Upper lobe of right lung (tissue), 1 donor: ENCODE measurements at regions not wholly inside any gene's neighbourhood (a gene's known extent, or its start where the extent isn't known, plus 50 kb on each side); places are given as distances from the start of the nearest gene placed in this dataset.

ENCODE experiments used
- ATAC-seq: fragments of 200-7000 bp; cut with Tn5 transposase; one replicate; pipeline ENCODE4 v1.9.1; 2020; ENCODE audit warnings: mild to moderate bottlenecking, moderate library complexity
- DNase-seq: peaks from one replicate; pipeline ENCODE4 v3.0.0-alpha.2; 2020
- H3K27ac ChIP-seq: fragments of 200-600 bp; one replicate; pipeline ENCODE4 v1.8.0; 2022
- H3K27me3 ChIP-seq: fragments of 200-600 bp; one replicate; pipeline ENCODE4 v1.8.0; 2022; ENCODE audit warnings: mild to moderate bottlenecking
- H3K36me3 ChIP-seq: fragments of 200-600 bp; one replicate; pipeline ENCODE4 v1.8.0; 2022
- H3K4me1 ChIP-seq: fragments of 200-600 bp; one replicate; pipeline ENCODE4 v1.8.0; 2022
- H3K4me3 ChIP-seq: fragments of 200-600 bp; one replicate; pipeline ENCODE4 v1.8.0; 2022; ENCODE audit warnings: mild to moderate bottlenecking
- H3K9me3 ChIP-seq: fragments of 200-600 bp; one replicate; pipeline ENCODE4 v1.8.0; 2022
- intact Hi-C: fragments of 100-400 bp; cut with DNase I; formaldehyde crosslinking; loops from one replicate; pipeline ENCODE4 v1.11.0; 2022
- TF ChIP-seq, protein P1 (sequence below): fragments of 200-600 bp; IDR thresholded peaks from one replicate; pipeline ENCODE4 v1.8.0; 2022; ENCODE audit warnings: antibody characterized with exemption
- donor health status: DM: no; HTN: yes; CAD: no; lungs with severe emphysema.

DNA sequence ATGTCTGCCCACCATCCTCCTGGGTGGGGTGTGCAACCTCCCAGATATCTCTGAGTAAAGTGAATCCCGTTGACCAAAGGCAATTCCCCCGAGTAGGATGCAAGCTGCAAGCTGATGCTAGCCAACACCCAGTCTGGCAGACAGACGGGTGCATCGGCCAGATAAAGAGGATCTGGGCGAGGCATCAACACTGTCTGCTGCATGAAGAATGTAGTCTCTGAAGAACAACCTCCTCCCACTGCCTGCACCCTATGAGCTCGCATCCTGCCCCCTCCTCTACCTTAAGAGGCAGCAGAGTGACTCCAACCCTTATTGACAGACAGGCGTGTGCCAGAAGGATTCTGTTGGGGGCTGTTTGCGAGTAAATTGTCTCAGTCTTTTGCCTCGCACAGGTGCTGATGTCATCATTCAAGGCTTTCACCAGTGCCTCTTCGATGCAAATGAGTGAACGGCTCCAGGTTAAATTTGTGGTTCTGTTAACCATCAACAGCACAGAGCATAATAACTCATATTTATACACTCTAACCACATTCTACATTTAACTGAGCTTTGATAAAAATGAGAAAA, 546.9 kb downstream of the BCOR start:
- Histone ChIP-seq H3K27me3 (no peaks in the 10 kb centered on the region), H3K4me3 (no peak overlapping the region), H3K36me3 (no peaks in the 10 kb centered on the region), H3K27ac (no peak overlapping the region), H3K4me1 (no peaks in the 10 kb centered on the region), H3K9me3 (no peaks in the 10 kb centered on the region)
- TF ChIP-seq, protein P1, sequence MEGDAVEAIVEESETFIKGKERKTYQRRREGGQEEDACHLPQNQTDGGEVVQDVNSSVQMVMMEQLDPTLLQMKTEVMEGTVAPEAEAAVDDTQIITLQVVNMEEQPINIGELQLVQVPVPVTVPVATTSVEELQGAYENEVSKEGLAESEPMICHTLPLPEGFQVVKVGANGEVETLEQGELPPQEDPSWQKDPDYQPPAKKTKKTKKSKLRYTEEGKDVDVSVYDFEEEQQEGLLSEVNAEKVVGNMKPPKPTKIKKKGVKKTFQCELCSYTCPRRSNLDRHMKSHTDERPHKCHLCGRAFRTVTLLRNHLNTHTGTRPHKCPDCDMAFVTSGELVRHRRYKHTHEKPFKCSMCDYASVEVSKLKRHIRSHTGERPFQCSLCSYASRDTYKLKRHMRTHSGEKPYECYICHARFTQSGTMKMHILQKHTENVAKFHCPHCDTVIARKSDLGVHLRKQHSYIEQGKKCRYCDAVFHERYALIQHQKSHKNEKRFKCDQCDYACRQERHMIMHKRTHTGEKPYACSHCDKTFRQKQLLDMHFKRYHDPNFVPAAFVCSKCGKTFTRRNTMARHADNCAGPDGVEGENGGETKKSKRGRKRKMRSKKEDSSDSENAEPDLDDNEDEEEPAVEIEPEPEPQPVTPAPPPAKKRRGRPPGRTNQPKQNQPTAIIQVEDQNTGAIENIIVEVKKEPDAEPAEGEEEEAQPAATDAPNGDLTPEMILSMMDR = no peak
- no peak for DNase-seq
- intact Hi-C loops = no loop called here
- no peak for ATAC-seq

DNA sequence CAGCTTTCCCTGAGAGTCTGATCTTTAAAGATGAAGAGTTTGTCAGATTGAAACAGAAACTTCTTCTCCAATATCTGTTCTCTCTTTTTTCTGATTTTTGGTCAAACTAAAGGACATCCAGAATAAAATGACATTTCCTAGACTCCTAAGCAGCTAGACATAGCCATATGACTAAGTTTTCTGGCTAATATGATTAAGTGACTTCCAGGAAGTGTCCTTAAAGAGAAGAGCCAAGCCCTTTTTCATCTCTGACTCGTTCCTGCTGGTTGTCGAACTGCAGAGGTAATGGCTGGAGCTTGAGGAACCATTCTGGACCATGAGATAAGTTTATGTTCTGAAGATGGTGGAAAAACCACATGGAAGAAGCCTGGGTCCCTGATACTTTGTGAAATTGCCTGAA, 546.0 kb downstream of the BCOR start:
- Histone ChIP-seq H3K27ac (no peak overlapping the region), H3K9me3 (no peaks in the 10 kb centered on the region), H3K4me3 (no peak overlapping the region), H3K4me1 (no peaks in the 10 kb centered on the region), H3K36me3 (no peaks in the 10 kb centered on the region), H3K27me3 (no peaks in the 10 kb centered on the region)
- ATAC-seq (no peak), DNase-seq (no peak)
- intact Hi-C loops = no loop called here
- TF ChIP-seq, protein P1 = no peak

DNA sequence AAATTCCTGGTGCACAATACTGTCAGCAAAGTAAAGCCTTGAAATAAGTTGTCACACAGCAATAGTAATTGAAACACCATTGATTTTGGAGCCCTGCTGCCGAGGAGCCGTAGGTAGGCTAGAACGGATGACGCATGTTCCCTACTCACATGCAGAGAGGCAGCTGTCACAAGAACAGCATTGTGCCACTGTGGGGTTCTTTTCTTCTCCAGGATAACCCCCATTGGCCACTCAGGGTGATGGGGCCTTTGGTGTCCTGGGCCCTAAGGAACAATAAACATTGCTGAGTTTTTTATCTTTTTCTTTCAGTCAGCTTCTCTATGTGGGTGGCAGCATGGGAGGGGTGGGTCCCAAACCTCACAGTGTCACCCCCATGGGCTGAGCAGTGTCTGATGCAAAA, 542.3 kb downstream of the BCOR start:
- Histone ChIP-seq H3K36me3 (no peaks in the 10 kb centered on the region), H3K9me3 (no peaks in the 10 kb centered on the region), H3K27ac (no peak overlapping the region), H3K4me1 (no peaks in the 10 kb centered on the region), H3K4me3 (no peak overlapping the region), H3K27me3 (no peaks in the 10 kb centered on the region)
- DNase-seq (no peak), ATAC-seq (no peak)
- TF ChIP-seq, protein P1 = no peak
- intact Hi-C loops = no loop called here

DNA sequence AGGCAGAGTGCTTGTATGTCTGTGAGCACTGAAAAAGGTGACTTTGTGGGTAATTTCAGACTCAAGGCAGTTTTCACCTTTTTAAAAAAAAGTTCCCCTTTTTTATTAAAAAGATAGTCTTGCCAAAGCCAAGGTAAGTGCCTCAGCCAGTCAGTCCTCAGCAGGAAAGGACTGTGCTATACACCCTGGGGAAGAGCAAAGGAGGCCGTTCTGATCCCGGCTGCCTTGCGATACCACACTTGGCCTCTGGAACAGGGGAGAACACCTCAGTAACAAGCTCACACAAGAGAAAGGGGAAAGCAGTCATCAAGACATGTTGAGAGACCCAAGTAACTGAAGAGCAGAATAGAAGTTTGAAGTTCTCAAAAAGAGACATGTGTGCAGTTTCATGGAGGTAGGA, 541.7 kb downstream of the BCOR start:
- no peaks in the 10 kb centered on the region for H3K4me1 ChIP-seq
- DNase-seq (no peak), ATAC-seq (no peak)
- H3K4me3 ChIP-seq = no peak overlapping the region
- TF ChIP-seq, protein P1 = no peak
- intact Hi-C loops = no loop called here
- H3K27me3 ChIP-seq = no peaks in the 10 kb centered on the region
- no peak overlapping the region for H3K27ac ChIP-seq
- no peaks in the 10 kb centered on the region for H3K9me3 ChIP-seq
- H3K36me3 ChIP-seq = no peaks in the 10 kb centered on the region

DNA sequence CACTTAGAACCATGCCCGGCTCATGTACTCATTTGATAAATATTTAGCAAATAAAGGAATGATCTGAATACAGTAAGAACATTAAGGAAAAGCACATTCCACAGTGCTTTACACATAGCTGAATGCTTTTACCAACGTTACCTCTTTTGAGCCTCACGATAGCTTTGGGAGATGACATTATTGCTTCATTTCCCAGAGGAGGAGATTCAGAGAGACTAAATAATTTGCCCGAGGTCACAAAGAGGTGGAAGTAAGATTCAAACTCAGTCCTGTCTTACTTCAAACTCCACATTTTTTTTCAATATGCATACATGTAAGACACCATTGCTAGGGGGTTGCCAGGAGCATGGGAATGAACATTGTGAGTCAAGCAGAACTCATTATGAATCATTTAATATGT, 538.5 kb downstream of the BCOR start:
- Histone ChIP-seq H3K27me3 (no peaks in the 10 kb centered on the region), H3K36me3 (no peaks in the 10 kb centered on the region), H3K9me3 (no peaks in the 10 kb centered on the region), H3K4me1 (no peaks in the 10 kb centered on the region), H3K27ac (no peak overlapping the region), H3K4me3 (no peak overlapping the region)
- TF ChIP-seq, protein P1 = no peak
- DNase-seq (no peak), ATAC-seq (no peak)
- intact Hi-C loops = no loop called here

DNA sequence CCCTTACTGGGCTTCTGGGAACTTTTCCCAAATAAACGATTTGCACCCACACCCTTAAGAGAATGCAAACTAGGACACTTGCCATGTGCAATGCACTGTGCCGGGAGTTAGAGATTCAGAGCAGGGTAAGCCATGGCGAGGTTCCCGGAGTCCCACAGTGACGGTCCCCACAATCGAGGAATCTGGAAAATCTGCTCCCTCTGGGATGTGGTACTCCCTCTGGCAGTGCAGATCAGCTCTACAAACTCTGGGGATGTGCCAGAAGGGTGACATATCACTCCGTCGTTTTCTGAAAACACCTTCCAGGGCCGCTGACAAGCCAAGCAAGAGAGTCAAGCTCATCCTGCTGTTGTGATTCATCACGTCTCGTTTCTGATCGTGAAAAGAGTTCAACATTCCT, 537.5 kb downstream of the BCOR start:
- ATAC-seq (no peak), DNase-seq (no peak)
- H3K4me1 ChIP-seq = no peaks in the 10 kb centered on the region
- H3K4me3 ChIP-seq = no peak overlapping the region
- H3K9me3 ChIP-seq = no peaks in the 10 kb centered on the region
- H3K36me3 ChIP-seq = no peaks in the 10 kb centered on the region
- TF ChIP-seq, protein P1 = no peak
- H3K27ac ChIP-seq = no peak overlapping the region
- intact Hi-C loops = no loop called here
- no peaks in the 10 kb centered on the region for H3K27me3 ChIP-seq
